Mesendoderm (in vitro differentiated cells): ENCODE measurements at regions not wholly inside any gene's neighbourhood (a gene's known extent, or its start where the extent isn't known, plus 50 kb on each side); places are given as distances from the start of the nearest gene placed in this dataset. TPM values are rescaled to one million over a fixed set of nuclear protein-coding genes. Genes with fewer than 3 reads are reported as not detected.

Experiments used
- DNase-seq: peaks from one replicate; pipeline ENCODE4 v3.0.0; 2013
- H2AK5ac ChIP-seq: 2 replicates; pipeline ENCODE4 v1.6.1; 2013; ENCODE audit warnings: low read length, inconsistent platforms
- H2BK120ac ChIP-seq: 2 replicates; pipeline ENCODE4 v1.6.1; 2013; ENCODE audit warnings: low read depth, mild to moderate bottlenecking, low read length, moderate library complexity, mixed read lengths
- H2BK15ac ChIP-seq: replicated peaks from 2 replicates; pipeline ENCODE4 v1.6.1; 2013; ENCODE audit warnings: low read depth, mild to moderate bottlenecking, moderate library complexity
- H2BK5ac ChIP-seq: 2 replicates; pipeline ENCODE4 v1.6.1; 2013; ENCODE audit warnings: low read length, inconsistent platforms
- H3K18ac ChIP-seq: 2 replicates; pipeline ENCODE4 v1.6.1; 2013; ENCODE audit warnings: mild to moderate bottlenecking, low read length, mixed read lengths
- H3K23ac ChIP-seq: one replicate; pipeline ENCODE4 v1.6.1; 2013; ENCODE audit warnings: low read length
- H3K27ac ChIP-seq: 2 replicates; pipeline ENCODE4 v1.5.1; 2013; ENCODE audit warnings: low read depth, mild to moderate bottlenecking, inconsistent platforms, low read length, moderate library complexity
- H3K27me3 ChIP-seq: 2 replicates; pipeline ENCODE4 v1.6.1; 2013; ENCODE audit warnings: low read length, control low read depth, mild to moderate bottlenecking, inconsistent platforms; ENCODE audit not compliant: insufficient read depth, poor library complexity
- H3K36me3 ChIP-seq: 2 replicates; pipeline ENCODE4 v1.6.1; 2013; ENCODE audit warnings: low read length, inconsistent platforms; ENCODE audit not compliant: control insufficient read depth, insufficient read depth
- H3K4ac ChIP-seq: one replicate; pipeline ENCODE4 v1.6.1; 2013; ENCODE audit warnings: low read depth, mild to moderate bottlenecking, low read length, moderate library complexity
- H3K4me1 ChIP-seq: 2 replicates; pipeline ENCODE4 v1.6.1; 2013; ENCODE audit warnings: low read depth, low read length, inconsistent platforms; ENCODE audit not compliant: control insufficient read depth
- H3K4me2 ChIP-seq: 2 replicates; pipeline ENCODE4 v1.6.1; 2013; ENCODE audit warnings: low read length
- H3K4me3 ChIP-seq: 2 replicates; pipeline ENCODE4 v1.5.1; 2013; ENCODE audit warnings: mild to moderate bottlenecking, low read length
- H3K56ac ChIP-seq: one replicate; pipeline ENCODE4 v1.6.1; 2013; ENCODE audit warnings: low read length
- H3K79me1 ChIP-seq: 2 replicates; pipeline ENCODE4 v1.6.1; 2013; ENCODE audit warnings: low read length, inconsistent platforms
- H3K79me2 ChIP-seq: 2 replicates; pipeline ENCODE4 v1.6.1; 2013; ENCODE audit warnings: mild to moderate bottlenecking, low read length; ENCODE audit not compliant: control insufficient read depth, insufficient read depth
- H3K9ac ChIP-seq: 2 replicates; pipeline ENCODE4 v1.6.1; 2013; ENCODE audit warnings: low read length, inconsistent platforms
- H4K5ac ChIP-seq: one replicate; pipeline ENCODE4 v1.6.1; 2013; ENCODE audit warnings: low read length
- H4K8ac ChIP-seq: one replicate; pipeline ENCODE4 v1.6.1; 2013; ENCODE audit warnings: low read depth, mild to moderate bottlenecking, control low read depth, low read length, moderate library complexity
- WGBS: extraction: QIAGEN DNeasy Blood & Tissue Kit; methylation state at CpG from one replicate; pipeline ENCODE4 v1.1.7; 2013; ENCODE audit warnings: low lambda C conversion rate, missing lambda C conversion rate; ENCODE audit not compliant: insufficient coverage; ENCODE audit errors: extremely low coverage; 5-methylcytosine and 5-hydroxymethylcytosine counted together
- small RNA-seq: library from polyadenylated mRNA; stranded (forward); fragments of <200 nt; extraction: miRNeasy Mini kit (QIAGEN cat#:217004); gene quantifications from one replicate; pipeline ENCODE3, GENCODE V24; 2013; ENCODE audit not compliant: insufficient read depth

GRCh38 chr4:146577111-146577510 is 55.4 kb upstream of the SLC10A7 start:
- Histone ChIP-seq H3K56ac (no peak overlapping the region), H4K8ac (no peak overlapping the region), H3K79me2 (no peaks in the 10 kb centered on the region), H3K4me2 (no peak overlapping the region), H2AK5ac (no peak overlapping the region), H4K5ac (no peak overlapping the region), H3K79me1 (no peaks in the 10 kb centered on the region), H3K36me3 (no peaks in the 10 kb centered on the region), H2BK120ac (no peak overlapping the region), H3K18ac (no peak overlapping the region), H3K4me1 (no peaks in the 10 kb centered on the region), H2BK15ac (no peak overlapping the region), H3K23ac (no peak overlapping the region), H3K27me3 (no peaks in the 10 kb centered on the region), H3K27ac (no peak overlapping the region), H2BK5ac (no peak overlapping the region), H3K4me3 (no peak overlapping the region), H3K9ac (no peak overlapping the region), H3K4ac (no peak overlapping the region)
- no peak for DNase-seq
- no CpG with 5 or more reads among the region's 1 CpG for WGBS

GRCh38 chr4:146582864-146583263 is 55.8 kb upstream of the POU4F2 start:
- no peak overlapping the region for H2AK5ac ChIP-seq
- H3K79me2 ChIP-seq, result no peaks in the 10 kb centered on the region
- no peak overlapping the region for H3K23ac ChIP-seq
- no peak overlapping the region for H3K9ac ChIP-seq
- no peak overlapping the region for H2BK5ac ChIP-seq
- H4K5ac ChIP-seq, result no peak overlapping the region
- no peak overlapping the region for H3K4me3 ChIP-seq
- WGBS, result no CpG with 5 or more reads among the region's 2 CpGs
- H3K4me2 ChIP-seq, result no peak overlapping the region
- H2BK120ac ChIP-seq, result no peak overlapping the region
- H3K4ac ChIP-seq, result no peak overlapping the region
- H3K27me3 ChIP-seq, result no peaks in the 10 kb centered on the region
- DNase-seq, result peak; percentile 48
- no peak overlapping the region for H3K18ac ChIP-seq
- no peak overlapping the region for H4K8ac ChIP-seq
- no peak overlapping the region for H2BK15ac ChIP-seq
- no peaks in the 10 kb centered on the region for H3K36me3 ChIP-seq
- H3K79me1 ChIP-seq, result no peaks in the 10 kb centered on the region
- no peak overlapping the region for H3K27ac ChIP-seq
- H3K4me1 ChIP-seq, result no peaks in the 10 kb centered on the region
- H3K56ac ChIP-seq, result no peak overlapping the region

DNA sequence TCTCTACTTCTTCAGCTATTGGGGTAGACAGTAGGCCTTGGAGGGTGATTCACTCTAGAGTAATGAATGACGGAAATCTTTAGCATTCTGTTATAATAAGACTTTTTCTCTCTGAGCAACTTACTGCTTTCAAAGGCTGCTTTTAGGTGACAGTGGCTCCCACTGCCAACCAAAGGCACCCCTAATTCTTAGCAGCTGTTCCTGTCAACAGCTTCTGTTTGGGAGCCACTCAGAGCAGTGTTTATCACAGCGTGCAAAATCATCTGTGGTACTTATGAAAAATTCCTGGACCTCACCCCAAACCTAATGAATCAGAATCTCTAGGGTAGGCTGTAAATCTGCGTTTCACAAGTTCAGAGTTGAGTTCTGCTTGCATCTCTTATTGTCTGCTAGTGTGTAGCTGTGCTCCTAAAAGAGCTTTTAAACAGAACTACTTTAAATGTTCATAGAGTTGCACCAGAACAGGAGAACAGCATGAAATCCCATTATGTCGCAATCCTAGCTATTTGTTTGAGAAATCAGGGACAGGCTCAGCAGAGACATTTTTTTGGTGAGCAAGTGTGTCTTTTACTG is 52.8 kb upstream of the POU4F2 start:
- H3K4ac ChIP-seq, result no peak overlapping the region
- no peaks in the 10 kb centered on the region for H3K4me1 ChIP-seq
- no peak overlapping the region for H3K4me3 ChIP-seq

More for the DNA sequence above, 52.8 kb upstream of the POU4F2 start:
- H3K79me2 ChIP-seq, result no peaks in the 10 kb centered on the region
- no peak overlapping the region for H2BK15ac ChIP-seq
- no peak overlapping the region for H3K23ac ChIP-seq
- H3K79me1 ChIP-seq, result no peaks in the 10 kb centered on the region
- H2BK5ac ChIP-seq, result no peak overlapping the region
- no peaks in the 10 kb centered on the region for H3K27me3 ChIP-seq
- H4K8ac ChIP-seq, result no peak overlapping the region
- no peak overlapping the region for H2AK5ac ChIP-seq
- no peak overlapping the region for H3K4me2 ChIP-seq
- H3K56ac ChIP-seq, result no peak overlapping the region
- no peak overlapping the region for H4K5ac ChIP-seq
- H3K27ac ChIP-seq, result no peak overlapping the region
- H3K36me3 ChIP-seq, result no peaks in the 10 kb centered on the region
- DNase-seq, result no peak
- H3K9ac ChIP-seq, result no peak overlapping the region
- H2BK120ac ChIP-seq, result no peak overlapping the region
- WGBS, result no CpG with 5 or more reads among the region's 4 CpGs
- H3K18ac ChIP-seq, result no peak overlapping the region

Small RNAs in the stretch of these regions (small RNA-seq; reads per million reads assigned to genes)
- gene RNU1-44P, result not detected
